Esophagus squamous epithelium (tissue), 5 donors: ENCODE measurements at regions not wholly inside any gene's neighbourhood (a gene's known extent, or its start where the extent isn't known, plus 50 kb on each side); places are given as distances from the start of the nearest gene placed in this dataset.

Experiments
- DNase-seq: peaks from one replicate; lab custom pipeline; 2025; lab: John Stamatoyannopoulos, UW
- H3K27ac ChIP-seq, 4 donors: fragments of 200-600 bp; sonication (generic); one replicate each; pipeline ENCODE4 v1.5.1; 2016 to 2019; ENCODE audit warnings: mild to moderate bottlenecking in 1 of 4
- H3K27me3 ChIP-seq, 4 donors: fragments of 200-600 bp; sonication (generic); 1 replicate in 3 of 4; 2 replicates in 1 of 4; pipeline versions ENCODE4 v1.5.1 to v1.6.0; 2017 to 2021; ENCODE audit warnings: antibody characterized with exemption in 1 of 4
- H3K36me3 ChIP-seq, 3 donors: fragments of 200-600 bp; sonication (generic); one replicate each; pipeline ENCODE4 v1.5.1; 2016 to 2019
- H3K4me1 ChIP-seq, 3 donors: fragments of 200-600 bp; sonication (generic); one replicate each; pipeline ENCODE4 v1.5.1; 2017 to 2019
- H3K4me3 ChIP-seq, 4 donors: fragments of 200-600 bp; sonication (generic); 1 replicate in 3 of 4; 2 replicates in 1 of 4; pipeline ENCODE4 v1.5.1; 2016 to 2019; ENCODE audit warnings: mild to moderate bottlenecking in 2 of 4, moderate library complexity in 1 of 4
- H3K9me3 ChIP-seq, 3 donors: fragments of 200-600 bp; sonication (generic); one replicate each; pipeline ENCODE4 v1.5.1; 2016 to 2019
- POLR2A ChIP-seq, 4 donors: fragments of 450-650 bp; IDR thresholded peaks; one replicate each; pipeline ENCODE4 v1.6.1; 2017; ENCODE audit warnings: antibody characterized with exemption in 4 of 4, mild to moderate bottlenecking in 4 of 4, moderate library complexity in 3 of 4
- WGBS, 2 donors: methylation state at CpG; one replicate each; pipeline ENCODE4 v1.1.5; 2018; 5-methylcytosine and 5-hydroxymethylcytosine counted together
- intact Hi-C: fragments of 100-400 bp; cut with DNase I; formaldehyde crosslinking; loops from one replicate; pipeline ENCODE4 v1.15.0; 2022
- TF ChIP-seq, protein P1 (sequence below), 6 experiments: fragments of 450-650 bp in 4 of 6; fragments of 200-600 bp in 2 of 6; sonication (generic) in 2 of 6; IDR thresholded peaks; one replicate each; pipeline ENCODE4 v1.5.1; 2016 to 2019; ENCODE audit warnings: antibody characterized with exemption in 6 of 6, mild to moderate bottlenecking in 4 of 6, moderate library complexity in 4 of 6
- donor health status: DM: yes; HTN: yes; CAD: no.

GRCh38 chr7:109266610-109267009, 696.9 kb downstream of the DNAJB9 start:
- Histone ChIP-seq H3K27ac (no peak overlapping the region), H3K4me1 (no peaks in the 10 kb centered on the region), H3K4me3 (no peak overlapping the region), H3K36me3 (no peaks in the 10 kb centered on the region), H3K27me3 (no peaks in the 10 kb centered on the region), H3K9me3 (no peaks in the 10 kb centered on the region)
- DNase-seq: no peak
- TF ChIP-seq, protein P1, sequence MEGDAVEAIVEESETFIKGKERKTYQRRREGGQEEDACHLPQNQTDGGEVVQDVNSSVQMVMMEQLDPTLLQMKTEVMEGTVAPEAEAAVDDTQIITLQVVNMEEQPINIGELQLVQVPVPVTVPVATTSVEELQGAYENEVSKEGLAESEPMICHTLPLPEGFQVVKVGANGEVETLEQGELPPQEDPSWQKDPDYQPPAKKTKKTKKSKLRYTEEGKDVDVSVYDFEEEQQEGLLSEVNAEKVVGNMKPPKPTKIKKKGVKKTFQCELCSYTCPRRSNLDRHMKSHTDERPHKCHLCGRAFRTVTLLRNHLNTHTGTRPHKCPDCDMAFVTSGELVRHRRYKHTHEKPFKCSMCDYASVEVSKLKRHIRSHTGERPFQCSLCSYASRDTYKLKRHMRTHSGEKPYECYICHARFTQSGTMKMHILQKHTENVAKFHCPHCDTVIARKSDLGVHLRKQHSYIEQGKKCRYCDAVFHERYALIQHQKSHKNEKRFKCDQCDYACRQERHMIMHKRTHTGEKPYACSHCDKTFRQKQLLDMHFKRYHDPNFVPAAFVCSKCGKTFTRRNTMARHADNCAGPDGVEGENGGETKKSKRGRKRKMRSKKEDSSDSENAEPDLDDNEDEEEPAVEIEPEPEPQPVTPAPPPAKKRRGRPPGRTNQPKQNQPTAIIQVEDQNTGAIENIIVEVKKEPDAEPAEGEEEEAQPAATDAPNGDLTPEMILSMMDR (IDR thresholded peaks at IDR 0.05): no peak
- TF ChIP-seq POLR2A (IDR thresholded peaks at IDR 0.05): no peak
- intact Hi-C loops: no loop called here
- WGBS, 2 donors: 72 to 73% methylated on average over 3 of the region's 3 CpGs

GRCh38 chr7:109276348-109276747, 706.7 kb downstream of the DNAJB9 start:
- no peaks in the 10 kb centered on the region for H3K9me3 ChIP-seq
- intact Hi-C loops: no loop called here
- TF ChIP-seq, protein P1 (IDR thresholded peaks at IDR 0.05): no peak
- no peak for TF ChIP-seq POLR2A (IDR thresholded peaks at IDR 0.05)
- no peaks in the 10 kb centered on the region for H3K27me3 ChIP-seq
- no peak for DNase-seq
- H3K4me3 ChIP-seq: no peak overlapping the region
- no peaks in the 10 kb centered on the region for H3K4me1 ChIP-seq
- no peak overlapping the region for H3K27ac ChIP-seq
- no peaks in the 10 kb centered on the region for H3K36me3 ChIP-seq

DNA sequence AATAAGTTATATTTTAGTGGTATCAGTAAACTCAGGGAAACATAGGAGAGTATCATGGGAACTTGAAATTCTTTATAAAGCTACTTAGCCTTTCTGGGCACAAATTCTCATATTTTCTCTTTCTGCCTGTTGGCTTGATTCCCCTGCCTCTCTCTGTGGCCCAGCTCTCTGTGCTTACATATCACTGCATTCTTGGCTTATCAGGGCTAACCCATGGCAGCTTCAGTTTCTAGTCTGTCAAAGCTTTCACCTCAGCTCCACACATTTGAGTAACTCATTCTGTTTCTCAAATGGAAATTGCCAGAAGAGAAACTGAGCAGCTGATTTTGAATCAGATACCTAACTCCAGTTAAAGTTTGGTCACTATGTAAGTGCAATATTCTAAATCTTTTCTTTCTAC, 713.1 kb downstream of the DNAJB9 start:
- no peak for DNase-seq
- TF ChIP-seq, protein P1 (IDR thresholded peaks at IDR 0.05): no peak
- no peak for TF ChIP-seq POLR2A (IDR thresholded peaks at IDR 0.05)
- peaks cover 0 to 4% (median 0%) of the 10 kb centered on the region in 3 donors for H3K9me3 ChIP-seq
- no peak overlapping the region for H3K27ac ChIP-seq
- no peaks in the 10 kb centered on the region for H3K27me3 ChIP-seq
- H3K4me1 ChIP-seq: no peaks in the 10 kb centered on the region
- no peaks in the 10 kb centered on the region for H3K36me3 ChIP-seq
- H3K4me3 ChIP-seq: no peak overlapping the region
- intact Hi-C loops: no loop called here

DNA sequence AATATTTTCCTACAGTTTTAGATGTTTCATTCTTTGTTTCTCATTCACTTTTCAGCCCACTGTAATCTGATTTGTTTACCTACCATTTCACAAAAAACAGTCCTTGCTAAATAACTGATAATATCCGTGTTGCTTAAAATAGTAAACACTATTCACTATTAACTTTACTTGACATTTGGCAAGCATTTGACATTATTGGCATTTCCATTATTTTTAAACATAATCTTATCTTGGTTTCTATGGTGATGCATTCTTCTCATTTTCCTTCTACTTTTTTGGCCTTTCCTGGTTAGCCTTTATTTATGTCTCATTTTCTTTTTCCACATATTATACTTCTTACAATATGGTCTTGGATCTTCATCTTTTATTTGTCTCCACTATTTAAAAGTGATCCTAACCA, 715.3 kb downstream of the DNAJB9 start:
- TF ChIP-seq POLR2A (IDR thresholded peaks at IDR 0.05): no peak
- TF ChIP-seq, protein P1 (IDR thresholded peaks at IDR 0.05): no peak
- intact Hi-C loops: no loop called here
- Histone ChIP-seq H3K4me1 (no peaks in the 10 kb centered on the region), H3K27me3 (no peaks in the 10 kb centered on the region), H3K36me3 (no peaks in the 10 kb centered on the region), H3K9me3 (peaks cover 0 to 4% (median 0%) of the 10 kb centered on the region in 3 donors), H3K4me3 (no peak overlapping the region), H3K27ac (no peak overlapping the region)
- no peak for DNase-seq
- WGBS, 2 donors: 19 to 31% methylated on average over 1 of the region's 1 CpG

DNA sequence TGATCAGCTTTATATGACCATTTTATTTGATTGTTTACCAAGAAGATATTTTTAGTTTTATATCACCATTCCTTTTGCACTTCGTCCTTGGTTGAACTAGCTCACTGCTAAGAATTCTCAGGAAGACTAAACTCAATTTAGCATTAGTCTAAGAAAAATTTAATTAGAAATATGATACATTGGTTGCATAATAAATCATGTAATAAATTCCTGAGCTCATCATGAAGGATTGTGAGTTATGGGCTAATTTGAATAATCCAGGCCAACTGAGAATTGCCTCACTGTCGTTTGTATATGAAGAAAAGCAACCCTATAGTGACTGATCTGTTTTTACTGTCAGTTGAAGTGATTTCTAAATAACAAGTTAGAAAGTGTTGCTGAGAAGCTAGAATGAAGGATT, 725.5 kb downstream of the DNAJB9 start:
- no peaks in the 10 kb centered on the region for H3K27me3 ChIP-seq
- 48 to 62% methylated on average over 2 of the region's 2 CpGs for WGBS, 2 donors
- TF ChIP-seq POLR2A (IDR thresholded peaks at IDR 0.05): no peak
- H3K27ac ChIP-seq: no peak overlapping the region
- no peak for DNase-seq
- H3K9me3 ChIP-seq: peaks cover 0 to 9% (median 0%) of the 10 kb centered on the region in 3 donors
- intact Hi-C loops: no loop called here
- H3K36me3 ChIP-seq: no peaks in the 10 kb centered on the region
- no peak overlapping the region for H3K4me3 ChIP-seq
- no peaks in the 10 kb centered on the region for H3K4me1 ChIP-seq

DNA sequence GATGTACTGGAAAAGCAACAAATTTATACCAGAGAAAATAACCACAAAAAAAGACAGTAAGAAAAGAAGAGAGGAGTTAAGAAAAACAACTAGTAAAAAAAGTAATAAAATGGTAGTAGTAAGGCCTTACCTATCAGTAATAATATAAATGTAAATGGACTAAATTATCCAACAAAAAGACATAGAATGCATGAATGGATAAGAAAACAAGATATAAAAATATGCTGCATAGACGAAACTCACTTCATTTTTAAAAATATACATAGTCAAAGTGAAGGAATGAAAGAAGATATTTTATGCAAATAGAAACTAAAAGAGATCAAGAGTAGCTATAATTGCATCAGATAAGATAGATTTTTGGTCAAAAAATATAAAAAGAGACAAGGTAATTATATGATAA, 739.1 kb downstream of the DNAJB9 start:
- intact Hi-C loops: no loop called here
- no peaks in the 10 kb centered on the region for H3K27me3 ChIP-seq
- no peaks in the 10 kb centered on the region for H3K4me1 ChIP-seq
- 54 to 71% methylated on average over 1 of the region's 1 CpG for WGBS, 2 donors
- no peak overlapping the region for H3K4me3 ChIP-seq
- no peaks in the 10 kb centered on the region for H3K36me3 ChIP-seq
- H3K9me3 ChIP-seq: peaks cover 0 to 12% (median 7%) of the 10 kb centered on the region in 3 donors
- TF ChIP-seq POLR2A (IDR thresholded peaks at IDR 0.05): no peak
- TF ChIP-seq, protein P1 (IDR thresholded peaks at IDR 0.05): no peak
- no peak for DNase-seq
- no peak overlapping the region for H3K27ac ChIP-seq
